ENCODE measurements at regions not wholly inside any gene's neighbourhood (a gene's known extent, or its start where the extent isn't known, plus 50 kb on each side); places are given as distances from the start of the nearest gene placed in this dataset.

GRCh38 chr9:11348366-11348765 is 735.6 kb upstream of the PTPRD start:
- H3K36me3 Mint-ChIP-seq (ENCODE audit: low read depth), result no peaks in the 10 kb centered on the region
- no peak for DNase-seq (ENCODE audit: low spot score)
- no peaks in the 10 kb centered on the region for H3K27me3 Mint-ChIP-seq (ENCODE audit: low read depth)
- H3K4me1 Mint-ChIP-seq (ENCODE audit: low read depth), result no peaks in the 10 kb centered on the region
- no peak overlapping the region for H3K4me3 Mint-ChIP-seq
- no peak overlapping the region for H3K27ac Mint-ChIP-seq
- H3K9me3 Mint-ChIP-seq, result peaks cover 49% of the 10 kb centered on the region

- DNase-seq (ENCODE audit: low spot score), result no peak
- peaks cover 49% of the 10 kb centered on the region for H3K9me3 Mint-ChIP-seq
- H3K27me3 Mint-ChIP-seq (ENCODE audit: low read depth), result no peaks in the 10 kb centered on the region
- H3K4me1 Mint-ChIP-seq (ENCODE audit: low read depth), result no peaks in the 10 kb centered on the region
- no peak overlapping the region for H3K27ac Mint-ChIP-seq
- H3K36me3 Mint-ChIP-seq (ENCODE audit: low read depth), result no peaks in the 10 kb centered on the region
- no peak overlapping the region for H3K4me3 Mint-ChIP-seq
These were observed 736.4 kb upstream of the PTPRD start for GRCh38 chr9:11349187-11349586.

GRCh38 chr9:11352612-11353011 is 739.8 kb upstream of the PTPRD start:
- no peaks in the 10 kb centered on the region for H3K27me3 Mint-ChIP-seq (ENCODE audit: low read depth)
- DNase-seq (ENCODE audit: low spot score), result no peak
- no peaks in the 10 kb centered on the region for H3K4me1 Mint-ChIP-seq (ENCODE audit: low read depth)
- no peak overlapping the region for H3K27ac Mint-ChIP-seq
- H3K9me3 Mint-ChIP-seq, result peaks cover 50% of the 10 kb centered on the region
- H3K4me3 Mint-ChIP-seq, result no peak overlapping the region
- H3K36me3 Mint-ChIP-seq (ENCODE audit: low read depth), result no peaks in the 10 kb centered on the region

GRCh38 chr9:11356067-11356466 is 743.3 kb upstream of the PTPRD start:
- Mint-ChIP-seq H3K4me3 (no peak overlapping the region), H3K27ac (no peak overlapping the region), H3K9me3 (peaks cover 42% of the 10 kb centered on the region), H3K4me1 (ENCODE audit: low read depth) (no peaks in the 10 kb centered on the region), H3K27me3 (ENCODE audit: low read depth) (no peaks in the 10 kb centered on the region), H3K36me3 (ENCODE audit: low read depth) (no peaks in the 10 kb centered on the region)
- DNase-seq (ENCODE audit: low spot score), result no peak

DNA sequence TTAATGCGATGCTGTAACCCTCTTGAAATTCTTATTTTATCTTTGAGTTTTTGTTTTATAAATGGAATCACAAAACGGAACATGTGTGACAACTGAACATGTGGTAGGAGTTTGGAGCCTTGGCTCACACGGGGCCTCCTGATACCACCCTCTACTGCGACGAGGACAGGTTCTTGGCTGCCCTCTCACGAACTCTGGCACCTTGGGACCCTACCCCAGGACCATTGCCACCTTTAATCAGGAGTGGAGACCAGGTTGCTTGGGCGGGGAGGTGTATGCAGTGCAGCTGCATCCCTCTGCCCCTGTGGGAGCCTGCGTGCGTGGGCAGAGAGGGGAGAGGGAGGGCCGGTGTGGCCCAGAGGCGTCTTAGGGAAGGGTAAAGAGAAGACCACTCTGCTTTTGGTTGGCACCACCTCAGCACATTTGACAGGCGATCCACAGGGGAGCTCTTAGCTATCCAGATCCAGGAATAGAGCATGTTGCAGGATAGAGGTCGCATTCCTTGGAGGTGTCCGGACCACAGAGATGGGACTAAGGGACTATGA is 753.9 kb upstream of the PTPRD start:
- no peak for DNase-seq (ENCODE audit: low spot score)
- Mint-ChIP-seq H3K27me3 (ENCODE audit: low read depth) (no peaks in the 10 kb centered on the region), H3K9me3 (peaks cover 35% of the 10 kb centered on the region), H3K4me3 (no peak overlapping the region), H3K36me3 (ENCODE audit: low read depth) (no peaks in the 10 kb centered on the region), H3K27ac (no peak overlapping the region), H3K4me1 (ENCODE audit: low read depth) (no peaks in the 10 kb centered on the region)

DNA sequence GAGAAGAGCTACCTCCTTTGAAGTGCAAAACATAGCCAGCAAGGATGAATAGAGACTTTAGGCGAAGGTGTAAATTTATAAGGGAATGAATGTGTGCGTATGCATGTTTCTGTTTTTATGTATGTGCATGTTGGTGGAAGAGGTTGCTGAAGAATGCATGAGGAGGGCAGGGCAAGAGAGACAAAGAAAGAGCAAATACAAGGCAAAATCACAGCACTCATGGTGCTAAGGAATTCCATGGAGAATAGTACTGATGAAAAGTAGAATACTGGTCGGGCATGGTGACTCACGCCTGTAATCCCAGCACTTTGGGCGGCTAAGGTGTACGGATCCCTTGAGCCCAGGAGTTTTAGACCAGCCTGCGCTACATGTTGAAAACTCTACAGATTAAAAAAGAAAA is 762.1 kb upstream of the PTPRD start:
- DNase-seq (ENCODE audit: low spot score), result no peak
- H3K4me1 Mint-ChIP-seq (ENCODE audit: low read depth), result no peaks in the 10 kb centered on the region
- no peaks in the 10 kb centered on the region for H3K27me3 Mint-ChIP-seq (ENCODE audit: low read depth)
- H3K4me3 Mint-ChIP-seq, result no peak overlapping the region
- no peak overlapping the region for H3K27ac Mint-ChIP-seq
- no peaks in the 10 kb centered on the region for H3K36me3 Mint-ChIP-seq (ENCODE audit: low read depth)
- H3K9me3 Mint-ChIP-seq, result peaks cover 30% of the 10 kb centered on the region

DNA sequence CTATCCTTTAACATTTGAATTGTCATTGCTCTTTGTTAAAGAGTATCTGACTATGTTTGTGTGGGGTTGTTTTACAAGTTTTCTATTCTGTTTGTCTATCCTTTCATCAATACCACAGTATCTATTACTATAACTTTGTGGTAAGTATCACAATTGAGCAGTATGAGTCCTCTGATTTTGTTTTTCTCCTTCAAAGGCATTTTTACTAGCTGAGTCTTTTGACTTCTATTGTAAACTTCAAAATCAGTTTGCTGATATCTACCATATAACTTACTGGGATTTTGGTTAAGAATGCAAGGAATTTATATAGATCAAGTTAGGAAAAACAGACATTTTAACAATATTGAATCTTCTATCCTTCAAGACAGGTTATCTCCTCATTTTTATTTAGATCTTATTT is 789.8 kb upstream of the PTPRD start:
- Mint-ChIP-seq H3K4me3 (no peak overlapping the region), H3K9me3 (peaks cover 54% of the 10 kb centered on the region), H3K4me1 (ENCODE audit: low read depth) (no peaks in the 10 kb centered on the region), H3K27ac (no peak overlapping the region), H3K27me3 (ENCODE audit: low read depth) (no peaks in the 10 kb centered on the region), H3K36me3 (ENCODE audit: low read depth) (no peaks in the 10 kb centered on the region)
- DNase-seq (ENCODE audit: low spot score), result no peak

DNA sequence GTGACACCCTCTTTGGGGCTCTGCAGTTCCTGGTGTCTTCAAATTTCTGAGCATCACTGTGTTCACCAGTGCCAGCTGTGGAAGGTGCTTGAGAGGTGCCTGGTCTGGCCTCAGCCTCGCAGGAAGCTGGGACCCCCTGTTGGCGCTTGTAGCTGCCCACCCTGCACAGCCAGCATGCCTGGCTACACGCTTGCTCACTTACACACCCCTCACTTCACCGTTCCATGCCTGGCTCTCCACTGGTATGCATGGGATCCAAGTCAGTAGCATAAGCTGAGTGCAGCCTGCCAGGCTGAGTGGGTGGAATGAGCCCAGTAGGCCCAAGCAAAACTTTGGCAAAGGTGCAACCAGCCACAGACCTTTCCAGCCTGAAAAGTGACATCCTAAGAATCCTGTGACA is 801.4 kb upstream of the PTPRD start:
- Mint-ChIP-seq H3K4me1 (ENCODE audit: low read depth) (no peaks in the 10 kb centered on the region), H3K36me3 (ENCODE audit: low read depth) (no peaks in the 10 kb centered on the region), H3K9me3 (peaks cover 27% of the 10 kb centered on the region), H3K4me3 (no peak overlapping the region), H3K27me3 (ENCODE audit: low read depth) (no peaks in the 10 kb centered on the region), H3K27ac (no peak overlapping the region)
- no peak for DNase-seq (ENCODE audit: low spot score)

GRCh38 chr9:11417782-11418181 is 805.0 kb upstream of the PTPRD start:
- H3K27ac Mint-ChIP-seq, result no peak overlapping the region
- no peak for DNase-seq (ENCODE audit: low spot score)
- peaks cover 37% of the 10 kb centered on the region for H3K9me3 Mint-ChIP-seq
- H3K27me3 Mint-ChIP-seq (ENCODE audit: low read depth), result no peaks in the 10 kb centered on the region
- no peak overlapping the region for H3K4me3 Mint-ChIP-seq
- no peaks in the 10 kb centered on the region for H3K4me1 Mint-ChIP-seq (ENCODE audit: low read depth)
- H3K36me3 Mint-ChIP-seq (ENCODE audit: low read depth), result no peaks in the 10 kb centered on the region

DNA sequence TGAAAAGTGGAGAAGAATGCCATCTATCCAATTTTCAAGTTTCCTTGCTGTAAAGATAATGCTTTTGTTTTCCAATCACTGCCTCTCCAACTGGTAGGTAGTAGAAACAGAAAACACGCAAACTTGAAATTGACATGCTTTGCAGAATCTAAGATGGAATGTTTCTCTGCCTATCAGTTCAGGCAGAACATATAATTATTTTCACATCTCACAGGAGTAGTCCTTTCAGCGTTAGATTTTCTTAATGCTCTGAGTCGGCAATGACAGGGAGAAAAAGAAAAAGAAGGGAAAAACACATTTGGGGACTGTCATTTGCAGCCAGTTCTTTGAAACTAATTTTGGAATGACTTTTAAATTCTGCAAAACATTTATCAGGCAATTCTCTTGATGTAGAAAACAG is 818.7 kb upstream of the PTPRD start:
- DNase-seq (ENCODE audit: low spot score), result no peak
- Mint-ChIP-seq H3K36me3 (ENCODE audit: low read depth) (no peaks in the 10 kb centered on the region), H3K4me3 (no peak overlapping the region), H3K27ac (no peak overlapping the region), H3K27me3 (ENCODE audit: low read depth) (no peaks in the 10 kb centered on the region), H3K4me1 (ENCODE audit: low read depth) (no peaks in the 10 kb centered on the region), H3K9me3 (peaks cover 55% of the 10 kb centered on the region)

GRCh38 chr9:11432361-11432760 is 819.6 kb upstream of the PTPRD start:
- Mint-ChIP-seq H3K27ac (no peak overlapping the region), H3K27me3 (ENCODE audit: low read depth) (no peaks in the 10 kb centered on the region), H3K4me3 (no peak overlapping the region), H3K36me3 (ENCODE audit: low read depth) (no peaks in the 10 kb centered on the region), H3K9me3 (peaks cover 54% of the 10 kb centered on the region), H3K4me1 (ENCODE audit: low read depth) (no peaks in the 10 kb centered on the region)
- no peak for DNase-seq (ENCODE audit: low spot score)

GRCh38 chr9:11443631-11444030 is 830.8 kb upstream of the PTPRD start:
- no peak for DNase-seq (ENCODE audit: low spot score)
- H3K4me1 Mint-ChIP-seq (ENCODE audit: low read depth), result no peaks in the 10 kb centered on the region

GRCh38 chr9:11457825-11458790 is 845.3 kb upstream of the PTPRD start:
- Mint-ChIP-seq H3K27me3 (ENCODE audit: low read depth) (no peaks in the 10 kb centered on the region), H3K4me3 (no peak overlapping the region), H3K9me3 (peaks cover 34% of the 10 kb centered on the region), H3K27ac (no peak overlapping the region), H3K36me3 (ENCODE audit: low read depth) (no peaks in the 10 kb centered on the region), H3K4me1 (ENCODE audit: low read depth) (no peaks in the 10 kb centered on the region)
- no peak for DNase-seq (ENCODE audit: low spot score)

More at GRCh38 chr9:11443631-11444030, 830.8 kb upstream of the PTPRD start:
- Mint-ChIP-seq H3K27me3 (ENCODE audit: low read depth) (no peaks in the 10 kb centered on the region), H3K36me3 (ENCODE audit: low read depth) (no peaks in the 10 kb centered on the region), H3K9me3 (peaks cover 61% of the 10 kb centered on the region), H3K27ac (no peak overlapping the region), H3K4me3 (no peak overlapping the region)

- Mint-ChIP-seq H3K4me3 (no peak overlapping the region), H3K27ac (no peak overlapping the region), H3K4me1 (ENCODE audit: low read depth) (no peaks in the 10 kb centered on the region), H3K36me3 (ENCODE audit: low read depth) (no peaks in the 10 kb centered on the region), H3K27me3 (ENCODE audit: low read depth) (no peaks in the 10 kb centered on the region), H3K9me3 (peaks cover 15% of the 10 kb centered on the region)
- no peak for DNase-seq (ENCODE audit: low spot score)
These were observed 856.9 kb upstream of the PTPRD start for GRCh38 chr9:11469745-11470144.
